ENCODE measurements at regions not wholly inside any gene's neighbourhood (a gene's known extent, or its start where the extent isn't known, plus 50 kb on each side); places are given as distances from the start of the nearest gene placed in this dataset.

DNA sequence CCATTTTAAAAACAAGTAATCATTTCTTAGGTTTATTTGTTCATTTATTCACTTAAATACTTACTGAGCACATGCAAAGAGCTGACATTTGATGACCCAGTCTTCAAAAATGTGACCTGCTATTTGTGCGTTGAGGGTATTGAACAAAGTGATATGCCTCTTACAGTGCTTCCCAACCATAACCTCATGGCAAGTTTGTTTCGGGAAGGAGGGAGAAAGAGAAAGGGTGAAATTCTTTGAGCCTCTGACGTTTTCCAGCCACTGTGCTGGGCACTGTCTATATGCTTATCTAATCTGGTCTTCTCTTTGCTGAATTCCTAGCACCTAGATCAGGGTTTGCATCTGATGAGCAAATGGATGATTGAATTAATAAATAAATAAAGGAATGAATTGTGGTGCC is 479.1 kb downstream of the HAPSTR1 start:
- Histone ChIP-seq H3K27me3 (ENCODE audit: insufficient read depth, low read length) (no peaks in the 10 kb centered on the region), H3K23ac (ENCODE audit: low read length) (no peak overlapping the region), H3K4me1 (ENCODE audit: control insufficient read depth in 1 of 2, insufficient read depth in 2 of 2, low read length in 2 of 2) (peaks cover 0 to 2% of the 10 kb centered on the region in 2 experiments), H4K8ac (ENCODE audit: low read depth, low read length) (no peak overlapping the region), H3K36me3 (ENCODE audit: control insufficient read depth in 1 of 2, insufficient read depth in 2 of 2, low read length in 2 of 2) (no peaks in the 10 kb centered on the region), H3K4me3 (ENCODE audit: low read depth, low read length) (no peak overlapping the region), H3K79me2 (ENCODE audit: control insufficient read depth, insufficient read depth, low read length, poor library complexity) (no peaks in the 10 kb centered on the region), H4K12ac (ENCODE audit: low read depth, low read length) (no peak overlapping the region), H4K91ac (ENCODE audit: low read depth, low read length) (no peak overlapping the region), H3K9me3 (ENCODE audit: insufficient read depth, low read depth, low read length) (no peaks in the 10 kb centered on the region), H2BK120ac (ENCODE audit: insufficient read depth, low read length, poor library complexity) (no peak overlapping the region), H3K18ac (ENCODE audit: low read length) (no peak overlapping the region), H2BK12ac (ENCODE audit: low read length) (no peak overlapping the region), H3K14ac (ENCODE audit: low read length) (no peak overlapping the region), H2BK5ac (ENCODE audit: low read depth, low read length, poor library complexity) (no peak overlapping the region), H3K79me1 (ENCODE audit: low read length) (no peaks in the 10 kb centered on the region), H2AFZ (ENCODE audit: insufficient read depth, low read length, poor library complexity) (no peak overlapping the region), H3K9ac (ENCODE audit: low read length) (no peak overlapping the region), H3K4me2 (ENCODE audit: low read length) (no peak overlapping the region), H2AK5ac (ENCODE audit: low read length) (no peak overlapping the region), H3K4ac (ENCODE audit: low read depth, low read length) (no peak overlapping the region), H3K27ac (ENCODE audit: low read depth, low read length) (no peak overlapping the region)
- no CpG with 5 or more reads among the region's 3 CpGs for WGBS (ENCODE audit: extremely low coverage, insufficient coverage, insufficient read length)
- DNase-seq: peak; percentile 59 to 75

DNA sequence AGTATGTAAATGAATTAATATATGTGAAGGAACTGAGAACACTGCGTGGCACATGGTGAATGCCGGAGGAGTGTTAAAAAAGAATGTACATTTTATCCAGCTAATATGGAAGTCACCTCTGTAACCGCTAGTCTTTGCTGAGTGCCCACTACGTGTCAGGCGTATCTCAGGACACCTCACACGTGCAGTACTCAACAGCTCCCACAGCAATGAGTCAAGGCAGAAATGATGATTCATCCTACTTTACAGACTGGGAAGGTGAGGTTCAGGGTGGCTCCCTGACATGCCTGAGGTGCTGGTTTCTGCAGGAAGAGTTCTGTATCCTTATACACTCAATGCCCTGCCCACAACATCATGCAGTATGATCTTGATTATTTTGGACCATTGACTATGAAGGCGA is 487.0 kb downstream of the HAPSTR1 start:
- no peak overlapping the region for H3K9ac ChIP-seq (ENCODE audit: low read length)
- no peaks in the 10 kb centered on the region for H3K79me1 ChIP-seq (ENCODE audit: low read length)
- no peak overlapping the region for H2BK5ac ChIP-seq (ENCODE audit: low read depth, low read length, poor library complexity)
- H3K36me3 ChIP-seq (ENCODE audit: control insufficient read depth in 1 of 2, insufficient read depth in 2 of 2, low read length in 2 of 2): no peaks in the 10 kb centered on the region
- H3K9me3 ChIP-seq (ENCODE audit: insufficient read depth, low read depth, low read length): no peaks in the 10 kb centered on the region
- H4K8ac ChIP-seq (ENCODE audit: low read depth, low read length): no peak overlapping the region
- no peak overlapping the region for H3K14ac ChIP-seq (ENCODE audit: low read length)
- H3K4me3 ChIP-seq (ENCODE audit: low read depth, low read length): no peak overlapping the region
- H3K4ac ChIP-seq (ENCODE audit: low read depth, low read length): no peak overlapping the region
- H2BK12ac ChIP-seq (ENCODE audit: low read length): no peak overlapping the region
- H3K23ac ChIP-seq (ENCODE audit: low read length): no peak overlapping the region
- no peak overlapping the region for H3K4me2 ChIP-seq (ENCODE audit: low read length)
- no peak overlapping the region for H4K91ac ChIP-seq (ENCODE audit: low read depth, low read length)
- H2BK120ac ChIP-seq (ENCODE audit: insufficient read depth, low read length, poor library complexity): no peak overlapping the region
- no peak overlapping the region for H4K12ac ChIP-seq (ENCODE audit: low read depth, low read length)
- DNase-seq: no peak
- no peak overlapping the region for H3K27ac ChIP-seq (ENCODE audit: low read depth, low read length)
- H3K79me2 ChIP-seq (ENCODE audit: control insufficient read depth, insufficient read depth, low read length, poor library complexity): no peaks in the 10 kb centered on the region
- no peak overlapping the region for H3K18ac ChIP-seq (ENCODE audit: low read length)
- no peak overlapping the region for H2AFZ ChIP-seq (ENCODE audit: insufficient read depth, low read length, poor library complexity)
- H3K4me1 ChIP-seq (ENCODE audit: control insufficient read depth in 1 of 2, insufficient read depth in 2 of 2, low read length in 2 of 2): no peaks in the 10 kb centered on the region
- no peak overlapping the region for H2AK5ac ChIP-seq (ENCODE audit: low read length)
- no CpG with 5 or more reads among the region's 7 CpGs for WGBS (ENCODE audit: extremely low coverage, insufficient coverage, insufficient read length)
- H3K27me3 ChIP-seq (ENCODE audit: insufficient read depth, low read length): no peaks in the 10 kb centered on the region

DNA sequence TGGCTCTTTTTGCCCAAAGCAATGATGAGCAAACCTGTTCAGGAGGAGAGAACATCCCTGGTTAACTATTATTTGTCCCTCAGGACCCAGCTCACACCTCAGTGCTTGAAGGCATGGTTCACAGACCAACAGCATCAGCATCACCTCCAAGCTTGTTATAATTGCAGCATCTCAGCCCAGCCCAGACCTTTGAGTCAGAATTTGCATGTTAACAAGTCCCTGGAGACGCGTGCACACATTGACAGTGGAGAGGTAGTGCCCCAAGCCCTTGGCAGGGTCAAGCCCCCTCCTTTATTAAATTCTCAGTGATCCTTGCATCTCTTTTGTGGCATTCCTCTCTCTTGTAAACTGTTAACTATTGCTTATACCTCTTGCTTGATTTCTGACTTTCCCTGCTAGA is 488.6 kb downstream of the HAPSTR1 start:
- Histone ChIP-seq H3K27me3 (ENCODE audit: insufficient read depth, low read length) (no peaks in the 10 kb centered on the region), H3K79me2 (ENCODE audit: control insufficient read depth, insufficient read depth, low read length, poor library complexity) (no peaks in the 10 kb centered on the region), H3K18ac (ENCODE audit: low read length) (no peak overlapping the region), H3K79me1 (ENCODE audit: low read length) (no peaks in the 10 kb centered on the region), H3K4me3 (ENCODE audit: low read depth, low read length) (no peak overlapping the region), H3K9me3 (ENCODE audit: insufficient read depth, low read depth, low read length) (no peaks in the 10 kb centered on the region), H4K8ac (ENCODE audit: low read depth, low read length) (no peak overlapping the region), H2BK5ac (ENCODE audit: low read depth, low read length, poor library complexity) (no peak overlapping the region), H4K12ac (ENCODE audit: low read depth, low read length) (no peak overlapping the region), H3K27ac (ENCODE audit: low read depth, low read length) (no peak overlapping the region), H3K4ac (ENCODE audit: low read depth, low read length) (no peak overlapping the region), H3K36me3 (ENCODE audit: control insufficient read depth in 1 of 2, insufficient read depth in 2 of 2, low read length in 2 of 2) (no peaks in the 10 kb centered on the region), H4K91ac (ENCODE audit: low read depth, low read length) (no peak overlapping the region), H2BK12ac (ENCODE audit: low read length) (no peak overlapping the region), H3K4me1 (ENCODE audit: control insufficient read depth in 1 of 2, insufficient read depth in 2 of 2, low read length in 2 of 2) (no peaks in the 10 kb centered on the region), H2AK5ac (ENCODE audit: low read length) (no peak overlapping the region), H2AFZ (ENCODE audit: insufficient read depth, low read length, poor library complexity) (no peak overlapping the region), H3K23ac (ENCODE audit: low read length) (no peak overlapping the region), H3K4me2 (ENCODE audit: low read length) (no peak overlapping the region), H3K9ac (ENCODE audit: low read length) (no peak overlapping the region), H3K14ac (ENCODE audit: low read length) (no peak overlapping the region), H2BK120ac (ENCODE audit: insufficient read depth, low read length, poor library complexity) (no peak overlapping the region)
- DNase-seq: no peak
- no CpG with 5 or more reads among the region's 2 CpGs for WGBS (ENCODE audit: extremely low coverage, insufficient coverage, insufficient read length)

DNA sequence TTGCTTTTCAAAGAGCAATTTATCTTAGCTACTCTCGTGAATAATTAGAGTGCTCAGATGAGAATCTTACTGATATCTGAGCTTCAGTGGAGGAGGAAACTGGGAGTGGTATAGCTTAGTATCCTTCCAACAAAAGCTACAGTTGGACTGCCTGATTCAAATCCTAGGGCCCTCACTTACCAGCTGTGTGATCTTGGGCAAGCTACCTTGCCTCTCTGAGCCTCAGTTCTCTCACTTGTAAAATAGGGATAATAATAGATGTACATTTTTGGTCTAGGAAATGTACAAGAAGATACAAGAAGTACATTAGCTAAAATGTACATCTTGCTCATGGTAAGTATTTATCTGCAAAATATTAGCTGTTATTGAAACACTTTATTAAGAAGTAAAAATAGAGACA is 502.0 kb downstream of the HAPSTR1 start:
- Histone ChIP-seq H4K8ac (ENCODE audit: low read depth, low read length) (no peak overlapping the region), H3K23ac (ENCODE audit: low read length) (no peak overlapping the region), H4K12ac (ENCODE audit: low read depth, low read length) (no peak overlapping the region), H3K9ac (ENCODE audit: low read length) (no peak overlapping the region), H3K14ac (ENCODE audit: low read length) (no peak overlapping the region), H4K91ac (ENCODE audit: low read depth, low read length) (no peak overlapping the region), H3K4ac (ENCODE audit: low read depth, low read length) (no peak overlapping the region), H3K18ac (ENCODE audit: low read length) (no peak overlapping the region), H3K9me3 (ENCODE audit: insufficient read depth, low read depth, low read length) (no peaks in the 10 kb centered on the region), H3K4me3 (ENCODE audit: low read depth, low read length) (no peak overlapping the region), H3K4me2 (ENCODE audit: low read length) (no peak overlapping the region), H3K79me1 (ENCODE audit: low read length) (peaks cover 8% of the 10 kb centered on the region), H3K79me2 (ENCODE audit: control insufficient read depth, insufficient read depth, low read length, poor library complexity) (no peaks in the 10 kb centered on the region), H2BK120ac (ENCODE audit: insufficient read depth, low read length, poor library complexity) (no peak overlapping the region), H2AFZ (ENCODE audit: insufficient read depth, low read length, poor library complexity) (no peak overlapping the region), H3K4me1 (ENCODE audit: control insufficient read depth in 1 of 2, insufficient read depth in 2 of 2, low read length in 2 of 2) (peaks cover 9 to 10% of the 10 kb centered on the region in 2 experiments), H3K27me3 (ENCODE audit: insufficient read depth, low read length) (no peaks in the 10 kb centered on the region), H2BK5ac (ENCODE audit: low read depth, low read length, poor library complexity) (no peak overlapping the region), H2AK5ac (ENCODE audit: low read length) (no peak overlapping the region), H3K27ac (ENCODE audit: low read depth, low read length) (no peak overlapping the region), H3K36me3 (ENCODE audit: control insufficient read depth in 1 of 2, insufficient read depth in 2 of 2, low read length in 2 of 2) (no peaks in the 10 kb centered on the region), H2BK12ac (ENCODE audit: low read length) (no peak overlapping the region)
- no peak for DNase-seq
- WGBS (ENCODE audit: extremely low coverage, insufficient coverage, insufficient read length): no CpG with 5 or more reads among the region's 1 CpG
